HL-60 (cell line): ENCODE measurements at regions not wholly inside any gene's neighbourhood (a gene's known extent, or its start where the extent isn't known, plus 50 kb on each side); places are given as distances from the start of the nearest gene placed in this dataset.

Experiments used
- CTCF ChIP-seq: IDR thresholded peaks from one replicate; pipeline ENCODE4 v1.5.1; 2011; ENCODE audit warnings: low read length, control low read depth, inconsistent platforms; ENCODE audit not compliant: insufficient read depth
- SPI1 ChIP-seq: IDR thresholded peaks from 2 replicates; pipeline ENCODE4 v1.6.1; 2012; ENCODE audit warnings: low read depth, mild to moderate bottlenecking, borderline replicate concordance

GRCh38 chr6:159532155-159532554 lies 160.9 kb downstream of the SOD2 start:
- TF ChIP-seq CTCF, result no peak
- TF ChIP-seq SPI1, result no peak
